Fibroblast of peridontal ligament (primary cell): ENCODE measurements at regions not wholly inside any gene's neighbourhood (a gene's known extent, or its start where the extent isn't known, plus 50 kb on each side); places are given as distances from the start of the nearest gene placed in this dataset.

Experiments used
- DNase-seq: peaks from one replicate; pipeline ENCODE4 v3.0.0-alpha.2; 2010; ENCODE audit errors: extremely low read depth

DNA sequence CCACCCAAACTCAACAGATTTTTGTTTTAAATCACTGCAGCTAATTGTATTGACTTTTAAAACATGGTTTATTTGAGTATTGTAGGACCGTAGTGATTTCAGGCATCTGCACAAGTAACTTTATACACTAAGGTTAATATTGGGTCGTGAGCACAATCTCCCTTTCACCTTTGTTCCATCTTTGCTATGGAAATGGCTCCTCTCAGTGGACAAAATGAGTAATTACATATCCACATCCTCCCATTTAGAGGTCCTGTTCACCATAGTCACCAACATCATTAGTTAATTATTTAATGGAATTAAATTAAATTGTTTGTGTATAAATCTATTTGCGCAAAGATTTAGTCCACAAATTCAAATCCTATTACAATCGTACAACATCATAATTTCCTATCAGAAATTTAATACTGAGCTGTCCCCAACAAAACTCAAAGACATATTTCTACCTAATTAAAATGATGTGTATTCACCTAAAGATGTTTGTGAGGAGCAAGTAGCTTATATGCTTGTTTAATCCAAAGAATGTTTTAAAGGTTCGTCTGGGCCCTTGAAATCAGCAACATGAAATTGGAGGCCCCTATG is 173.0 kb upstream of the DAPK1 start:
- peak; percentile 90 for DNase-seq

DNA sequence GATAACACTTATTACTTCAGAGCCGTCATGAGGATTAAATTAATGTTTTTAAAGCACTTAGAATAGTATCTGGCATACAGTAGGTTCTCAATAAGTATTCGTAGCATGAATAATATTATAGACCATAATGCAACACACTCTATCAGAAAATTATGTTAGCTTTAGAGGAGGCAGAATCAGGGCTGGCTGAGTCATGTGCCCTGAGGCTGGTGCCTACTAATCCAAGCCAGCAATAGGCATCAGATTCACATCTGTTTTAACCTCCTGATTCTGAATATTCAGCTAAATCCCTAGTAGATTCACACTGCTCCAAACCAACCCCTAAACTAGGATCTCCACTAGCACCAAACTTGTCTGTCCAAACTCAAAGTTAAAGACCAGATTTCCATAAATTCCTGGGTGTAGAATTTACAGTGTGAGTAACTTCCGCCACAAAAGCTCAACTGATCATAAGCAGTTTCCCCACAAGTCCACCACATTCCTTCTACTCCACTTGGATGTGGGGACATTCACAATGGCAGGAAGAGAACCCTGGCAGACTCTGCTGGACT is 170.0 kb upstream of the DAPK1 start:
- peak; percentile 34 for DNase-seq

DNA sequence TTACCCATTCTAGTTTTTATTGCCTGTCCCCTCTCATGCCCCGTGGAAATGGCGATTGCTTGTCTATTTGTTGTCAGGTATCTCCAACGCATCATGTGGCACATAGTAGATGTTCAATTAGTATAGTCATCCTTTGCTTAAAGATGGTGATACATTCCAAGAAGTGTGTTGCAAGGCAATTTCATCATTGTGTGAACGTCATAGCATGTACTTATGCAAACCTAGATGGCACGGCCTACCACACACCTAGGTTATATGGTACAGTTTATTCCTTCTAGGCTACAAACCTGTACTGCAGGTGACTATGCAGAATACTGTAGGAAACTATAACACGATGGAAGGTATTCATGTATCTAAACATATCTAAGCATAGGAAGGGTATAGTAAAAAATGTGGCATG is 163.9 kb upstream of the DAPK1 start:
- DNase-seq = no peak

DNA sequence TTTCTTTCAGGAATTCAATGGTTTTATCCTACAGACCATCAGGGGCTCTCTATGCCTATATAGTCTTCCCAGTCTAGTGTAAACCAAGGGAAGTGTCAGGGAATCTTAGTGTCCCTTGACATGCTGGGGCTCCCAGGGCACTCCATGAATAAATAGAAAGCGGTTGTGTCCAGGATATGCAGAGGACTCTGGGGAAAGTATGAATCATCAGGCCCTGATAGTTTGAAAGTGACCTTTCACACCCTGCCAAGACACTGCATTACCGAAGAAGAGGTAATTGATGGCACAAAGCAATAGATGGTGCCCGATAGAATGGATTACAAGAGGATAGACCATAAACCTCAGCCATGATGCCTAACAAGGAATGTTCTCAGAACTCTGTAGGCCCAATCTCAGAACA is 163.3 kb upstream of the DAPK1 start:
- no peak for DNase-seq

DNA sequence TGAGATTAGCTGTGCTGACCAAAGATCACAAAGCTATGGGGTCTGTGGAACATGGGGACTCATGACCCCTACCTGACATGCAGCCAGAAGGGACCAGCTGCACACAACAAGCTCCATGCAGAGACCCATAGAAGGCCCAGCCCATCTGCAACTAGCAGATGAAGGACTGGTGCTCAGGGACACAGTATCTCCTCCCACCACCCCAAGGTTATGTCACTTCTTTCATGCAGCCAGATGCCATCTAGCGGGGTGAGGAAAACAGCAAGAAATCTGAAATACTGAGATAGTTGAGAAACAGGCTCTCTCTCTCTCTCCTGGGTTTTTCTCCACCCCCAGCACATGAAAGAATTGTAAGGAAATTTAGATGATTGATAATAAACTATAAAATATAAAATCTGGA is 161.3 kb upstream of the DAPK1 start:
- peak; percentile 30 for DNase-seq

DNA sequence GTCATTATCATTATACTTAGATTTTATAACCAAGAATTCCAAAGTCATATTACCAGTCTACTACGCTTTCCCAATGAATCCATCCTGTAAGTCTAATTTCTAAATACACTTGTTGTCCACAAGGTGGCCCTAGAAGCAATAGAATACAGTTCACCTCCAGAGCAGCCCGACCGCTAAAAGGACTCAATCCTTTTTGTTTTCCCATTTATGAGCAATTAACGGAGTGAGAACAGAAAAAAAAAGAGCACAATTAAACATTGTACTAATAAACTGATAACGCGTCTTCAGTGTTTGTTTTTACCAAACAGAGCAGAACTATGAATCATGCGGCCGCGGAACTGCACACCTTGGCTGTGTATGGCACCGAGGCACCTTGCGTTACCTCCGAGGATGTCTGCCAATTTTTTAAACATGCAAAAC is 160.7 kb upstream of the DAPK1 start:
- peak; percentile 86 for DNase-seq

DNA sequence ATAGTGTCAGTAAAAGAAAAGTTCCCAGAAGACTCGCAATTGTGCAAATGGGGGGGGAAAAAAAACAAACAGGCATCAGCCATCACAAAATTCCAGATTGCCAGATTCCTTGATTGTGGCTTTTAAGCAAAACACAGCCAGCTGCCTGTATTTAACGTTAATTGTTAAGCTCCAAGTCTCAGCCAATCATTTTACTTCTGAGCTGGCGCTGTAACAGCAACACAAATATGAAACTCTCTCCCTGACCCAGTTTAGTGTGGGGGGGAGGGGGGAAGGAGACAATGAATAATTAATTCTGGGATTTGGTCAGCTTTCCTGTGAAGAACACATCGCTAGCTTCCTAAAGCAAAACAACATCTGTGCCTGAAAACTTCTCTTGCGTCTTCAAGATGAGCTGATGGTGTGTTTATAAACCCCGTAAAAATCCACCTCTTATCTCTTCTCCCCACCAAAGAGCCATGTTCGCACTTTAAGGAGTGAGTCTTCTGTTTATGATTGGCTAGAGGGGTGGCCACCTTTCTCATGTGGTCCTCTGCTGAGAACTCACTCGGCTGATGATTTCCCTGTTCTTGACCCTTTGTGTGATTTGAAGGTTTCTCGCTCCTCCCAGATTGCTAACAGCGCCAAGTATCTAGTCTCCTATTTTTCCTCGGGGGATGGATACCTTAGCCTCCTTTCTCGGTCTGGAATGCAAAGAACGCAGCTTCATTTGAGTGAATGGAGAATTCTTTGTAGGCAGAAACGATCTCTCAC is 160.2 kb upstream of the DAPK1 start:
- peak; percentile 80 for DNase-seq

DNA sequence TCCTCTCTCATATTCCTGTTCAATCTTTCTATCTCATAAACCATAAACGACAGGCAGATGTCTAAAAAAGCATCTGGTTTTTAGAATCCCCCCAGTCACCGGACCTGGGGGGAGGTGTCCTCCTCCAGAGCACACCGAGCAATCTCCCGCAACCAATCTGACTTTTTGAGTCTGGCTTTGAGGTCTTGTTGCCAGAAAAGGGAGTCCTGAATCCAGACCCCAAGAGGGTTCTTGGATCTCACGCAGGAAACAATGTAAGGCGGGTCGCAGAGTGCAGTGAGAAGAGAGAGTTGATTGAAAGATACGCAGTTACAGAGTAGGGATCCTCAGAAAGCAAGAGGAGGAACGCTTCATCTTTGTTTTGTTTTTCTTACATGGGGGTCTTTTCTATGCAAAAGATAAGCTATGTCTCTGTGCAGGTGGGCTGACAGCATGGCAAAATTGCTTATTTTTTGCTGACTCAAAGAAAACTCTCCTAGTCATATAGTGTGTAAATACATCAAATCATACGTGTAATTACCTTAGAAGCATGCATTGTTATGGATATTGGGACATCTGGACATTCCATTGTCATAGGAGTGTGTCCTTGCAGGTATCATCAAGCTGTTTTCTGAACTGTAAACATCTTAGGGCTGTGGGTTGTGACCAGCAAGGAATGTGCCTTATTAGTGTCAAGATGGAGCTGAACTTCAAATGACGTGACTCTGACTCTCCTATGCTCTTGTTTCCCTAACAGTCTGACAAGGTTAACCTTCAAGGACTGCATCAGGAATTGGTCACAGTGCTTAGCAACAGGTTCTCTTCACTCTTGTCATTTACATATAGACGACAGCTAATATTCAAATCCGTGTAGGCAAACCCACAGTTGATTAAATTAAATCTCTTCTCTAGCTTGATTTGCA is 159.3 kb upstream of the DAPK1 start:
- no peak for DNase-seq

DNA sequence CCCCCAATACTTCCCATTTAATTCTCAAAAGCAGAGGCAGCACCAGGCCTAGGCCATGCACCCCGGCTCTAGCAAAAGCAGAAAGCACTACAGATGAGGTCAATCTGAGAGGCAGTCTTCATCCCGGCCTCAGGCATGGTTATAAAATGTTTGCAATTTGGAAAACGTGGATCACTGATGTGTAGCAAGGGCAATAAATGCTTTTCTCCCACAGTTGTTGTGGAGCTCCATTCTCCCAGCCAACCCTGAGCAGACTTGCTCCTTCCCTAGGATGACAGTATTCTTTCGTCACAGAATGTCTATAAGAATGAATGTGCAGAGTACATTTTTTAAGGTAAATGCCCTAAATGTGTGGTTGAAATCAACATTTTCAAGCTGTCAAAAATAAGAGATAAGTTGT is 157.3 kb upstream of the DAPK1 start:
- no peak for DNase-seq

DNA sequence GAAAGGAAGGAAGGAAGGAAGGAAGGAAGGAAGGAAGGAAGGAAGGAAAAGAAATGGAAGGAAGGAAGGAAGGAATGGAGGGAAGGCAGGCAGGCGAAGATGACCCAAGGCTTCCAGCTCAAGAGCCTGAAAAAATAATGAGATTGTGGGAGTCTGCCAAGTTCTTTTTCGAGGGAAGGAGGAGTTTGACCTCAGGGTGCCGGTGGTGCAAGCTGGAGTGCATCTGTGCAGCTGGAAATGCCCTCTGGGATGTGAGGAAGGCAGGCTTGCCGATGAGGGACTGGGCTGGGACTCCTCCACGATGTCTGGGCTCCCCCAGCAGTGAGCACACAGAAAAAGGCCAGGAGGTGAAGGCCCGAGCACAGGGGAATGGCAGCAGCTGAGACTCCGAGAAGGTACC is 154.9 kb upstream of the DAPK1 start:
- peak; percentile 56 for DNase-seq

DNA sequence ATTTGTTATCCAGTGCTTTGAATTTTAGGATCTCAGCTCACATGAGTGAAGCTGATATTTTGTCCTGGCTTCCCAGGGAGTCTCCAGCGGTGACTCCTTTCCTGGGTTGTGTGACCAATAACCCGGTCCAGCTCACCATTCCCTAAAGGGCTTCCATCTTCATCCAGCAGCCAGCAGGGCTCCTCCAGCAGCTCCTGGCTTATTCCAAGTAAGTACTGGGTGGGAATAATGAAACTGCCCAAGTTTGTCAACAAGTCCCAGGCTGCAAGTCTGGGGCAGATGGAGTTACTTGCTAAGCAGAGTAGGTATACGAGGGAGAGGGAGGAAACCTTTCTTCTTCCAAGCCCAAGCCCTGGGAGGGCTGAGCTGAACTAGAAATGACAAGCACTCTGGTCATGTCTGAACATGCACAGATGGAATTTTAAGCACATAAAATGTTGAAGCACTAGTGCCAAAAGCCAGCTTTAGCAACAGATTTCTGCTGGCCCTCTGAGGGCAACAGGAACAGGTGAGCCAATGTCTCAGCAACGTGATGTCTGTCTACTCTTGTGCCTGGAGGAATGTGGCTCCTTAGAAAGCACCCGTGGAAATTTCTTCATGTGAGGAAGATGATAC is 153.7 kb upstream of the DAPK1 start:
- peak; percentile 25 for DNase-seq

DNA sequence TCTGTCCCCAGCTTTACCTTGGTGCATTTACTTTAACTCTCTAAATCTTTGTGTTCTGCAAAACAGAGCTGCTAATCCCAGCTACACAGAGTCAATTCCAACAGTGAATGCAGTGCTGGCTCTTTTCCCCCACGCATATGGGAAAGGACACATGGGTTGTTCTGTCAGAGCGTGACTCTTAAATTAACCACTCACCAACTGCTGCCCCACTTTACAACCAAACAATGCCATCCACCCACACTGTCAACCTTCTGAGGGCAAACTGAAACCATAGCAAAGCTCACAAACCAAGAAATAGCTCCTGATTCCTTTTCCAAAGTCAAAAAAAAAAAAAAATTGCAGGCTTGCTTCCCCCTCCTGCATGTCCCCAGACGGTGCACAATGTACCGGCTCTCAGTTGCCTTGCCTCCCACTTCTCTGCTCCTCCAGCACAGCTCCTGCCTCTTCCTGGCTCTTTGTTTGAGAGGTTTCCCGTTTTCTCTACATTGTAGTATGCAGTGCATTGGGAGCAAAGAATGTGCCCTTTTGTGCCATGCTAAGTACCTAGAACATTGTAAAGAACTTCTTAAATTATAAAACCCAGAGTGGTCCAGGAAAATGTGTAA is 151.5 kb upstream of the DAPK1 start:
- no peak for DNase-seq

DNA sequence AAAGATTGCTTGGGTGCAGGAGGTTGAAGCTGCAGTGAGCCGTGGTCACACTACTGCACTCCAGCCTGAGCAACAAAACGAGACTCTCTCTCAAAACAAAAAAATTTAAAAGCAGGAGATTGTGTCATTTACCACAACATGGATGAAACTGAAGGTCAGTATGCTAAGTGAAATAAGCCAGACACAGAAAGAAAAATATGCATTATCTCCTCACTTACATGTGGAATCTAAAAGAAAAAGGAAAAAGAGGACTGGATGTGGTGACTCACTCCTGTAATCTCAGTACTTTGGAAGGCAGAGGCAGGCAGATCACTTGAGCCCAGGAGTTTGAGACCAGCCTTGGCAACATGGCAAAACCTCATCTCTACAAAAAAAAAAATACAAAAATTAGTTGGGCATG is 146.8 kb upstream of the DAPK1 start:
- DNase-seq = peak; percentile 19

DNA sequence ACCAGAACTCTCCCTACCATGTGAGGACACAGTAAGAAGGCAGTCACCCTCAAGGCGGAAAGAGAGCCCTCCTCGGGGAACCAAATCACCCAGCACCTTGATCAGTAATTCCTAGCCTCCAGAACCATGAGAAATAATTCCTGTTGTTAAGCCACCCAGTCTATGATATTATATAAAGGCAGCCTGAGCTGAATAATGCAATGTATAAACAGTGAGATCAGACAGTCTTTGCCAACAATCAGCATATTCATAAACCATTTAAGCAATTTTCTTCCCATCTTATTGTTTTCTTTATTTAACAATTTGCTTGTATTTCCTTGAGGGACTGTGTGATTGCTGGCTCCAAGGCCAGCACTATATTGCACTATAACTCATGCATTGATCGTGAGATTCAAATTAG is 144.4 kb upstream of the DAPK1 start:
- no peak for DNase-seq

DNA sequence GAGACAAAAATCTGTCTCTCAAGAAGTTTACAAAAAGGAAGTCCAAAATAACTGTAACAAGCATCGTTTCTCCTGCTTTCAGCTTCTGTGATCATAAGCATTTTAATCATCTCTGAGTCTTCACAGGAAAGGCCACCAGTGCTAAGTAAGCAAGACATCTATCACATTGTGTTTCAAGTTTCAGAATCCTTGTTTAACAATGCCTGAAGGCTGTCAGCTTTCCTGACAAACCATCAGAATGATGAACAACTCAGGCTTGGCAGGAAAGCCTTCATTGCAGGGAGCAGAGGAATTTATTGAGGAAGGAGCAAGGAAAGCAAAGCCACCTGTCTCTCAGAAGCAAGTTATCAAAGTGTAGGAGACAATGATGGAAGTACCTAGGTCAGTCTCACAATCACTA is 143.5 kb upstream of the DAPK1 start:
- DNase-seq = no peak

DNA sequence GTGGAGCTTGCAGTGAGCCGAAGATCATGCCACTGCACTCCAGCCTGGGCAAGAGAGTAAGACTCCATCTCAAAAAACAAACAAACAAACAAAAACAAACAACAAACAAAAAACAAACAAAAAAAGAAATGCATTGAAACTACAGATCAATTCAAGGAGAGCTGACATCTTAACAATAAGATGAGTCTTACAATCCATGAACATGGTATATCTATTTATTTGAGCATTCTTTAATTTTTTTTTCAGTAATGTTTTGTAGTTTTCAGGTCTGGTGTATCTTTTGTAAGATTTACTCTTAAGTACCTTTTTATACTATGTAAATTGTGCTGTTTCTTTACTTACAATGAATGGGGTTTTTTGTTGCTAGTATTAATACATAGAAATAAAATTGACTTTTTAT is 140.1 kb upstream of the DAPK1 start:
- DNase-seq = no peak

DNA sequence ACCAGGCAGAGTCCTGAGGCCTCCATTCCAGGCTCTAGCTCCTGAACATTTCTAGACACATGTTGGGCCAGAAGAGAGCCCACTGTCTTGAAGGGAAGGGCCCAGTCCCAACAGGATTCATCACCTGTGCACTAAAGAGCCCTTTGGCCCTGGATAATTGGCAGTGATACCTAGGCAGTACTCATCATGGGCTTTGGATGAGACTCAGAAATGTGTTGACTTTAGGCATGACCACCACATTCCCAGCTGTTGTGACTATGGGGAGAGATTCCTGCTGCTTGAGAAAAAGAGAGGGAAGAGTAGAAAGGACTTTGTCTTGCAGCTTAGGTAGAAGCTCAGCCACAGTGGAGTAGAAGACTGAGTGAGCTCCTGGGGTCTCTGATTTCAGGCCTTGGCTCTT is 138.4 kb upstream of the DAPK1 start:
- DNase-seq = no peak

DNA sequence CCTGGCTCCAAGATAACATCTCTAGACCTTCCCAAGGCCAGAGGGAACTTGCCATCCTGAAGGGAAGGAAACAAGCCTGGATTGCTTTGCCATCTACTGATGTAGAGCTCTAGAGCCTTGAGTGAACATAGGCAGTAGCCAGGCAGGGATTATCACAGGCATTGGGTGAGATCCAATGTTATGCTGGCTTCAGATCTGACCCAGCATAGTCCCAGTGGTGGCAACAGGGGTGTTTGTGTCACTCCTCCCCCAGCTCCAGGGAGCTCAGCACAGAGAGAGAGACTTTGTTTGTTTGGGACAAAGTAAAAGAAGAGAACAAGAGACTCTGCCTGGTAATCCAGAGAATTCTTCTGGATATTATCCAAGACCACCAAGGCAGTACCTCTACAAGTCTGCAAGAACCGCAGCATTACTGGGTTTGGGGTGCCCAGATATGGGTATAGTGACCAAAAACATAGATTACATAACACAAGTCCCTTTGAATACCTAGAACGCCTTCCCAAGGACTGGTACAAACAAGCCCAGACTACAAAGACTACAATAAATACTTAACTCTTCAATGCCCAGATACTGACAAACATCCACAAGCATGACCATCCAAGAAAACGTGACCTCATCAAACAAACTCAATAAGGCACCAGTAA is 137.6 kb upstream of the DAPK1 start:
- no peak for DNase-seq

DNA sequence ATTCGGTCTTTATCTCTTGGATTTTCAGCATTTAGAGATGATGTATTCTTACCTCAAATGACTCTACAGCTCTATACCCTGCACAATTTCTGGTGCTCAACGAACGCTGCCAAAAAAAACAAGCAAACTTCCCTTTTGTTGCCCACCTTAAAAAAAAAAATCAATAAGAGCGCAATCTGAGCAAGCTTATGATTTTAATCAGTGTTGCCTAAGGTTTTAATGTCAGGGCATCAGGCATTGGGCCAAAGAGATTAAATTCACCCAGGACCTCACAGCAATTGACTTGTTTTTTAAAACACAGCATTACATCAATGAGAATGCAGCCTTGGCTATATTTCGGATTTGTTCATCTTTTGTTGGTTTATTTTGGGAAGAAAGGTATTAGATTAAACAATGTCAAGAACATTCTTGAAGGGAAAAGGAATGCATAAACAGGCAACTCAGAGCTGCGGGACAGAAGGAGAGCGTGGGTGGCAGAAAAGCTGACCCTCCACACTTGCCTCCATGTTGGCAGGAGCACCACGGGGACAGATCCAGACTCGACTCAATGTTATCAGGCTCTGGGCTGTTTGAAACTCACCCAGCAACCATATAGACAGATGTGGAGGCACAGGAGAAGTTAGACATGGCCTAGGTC is 127.5 kb upstream of the DAPK1 start:
- DNase-seq = no peak

DNA sequence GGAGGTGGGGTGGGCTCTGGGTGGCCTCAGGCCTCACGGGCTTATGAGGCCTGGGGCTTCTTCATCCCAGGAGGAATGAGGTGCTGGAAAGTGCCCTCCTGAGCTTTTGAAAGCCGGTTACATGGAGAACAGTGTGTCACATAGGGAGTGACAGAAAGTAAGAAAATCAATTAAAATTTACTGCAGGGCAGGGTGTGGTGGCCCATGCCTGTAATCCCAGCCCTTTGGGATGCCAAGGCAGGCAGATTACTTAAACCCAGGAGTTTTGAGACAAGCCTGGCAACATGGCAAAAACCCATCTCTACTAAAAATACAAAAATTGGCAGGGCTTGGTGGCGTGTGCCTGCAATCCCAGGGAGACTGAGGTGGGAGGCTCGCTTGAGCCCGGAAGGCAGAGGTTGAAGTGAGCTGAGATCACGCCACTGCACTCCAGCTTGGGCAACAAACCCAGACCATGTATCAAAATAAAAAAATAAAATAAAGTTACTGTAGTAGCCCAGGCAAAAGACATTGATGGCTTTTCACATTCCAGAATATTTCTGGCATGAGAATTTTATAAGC is 125.8 kb upstream of the DAPK1 start:
- no peak for DNase-seq
